Activated B cell treated with CpG ODN at 0.5 μM for 24 hours (primary cell): ENCODE measurements at regions not wholly inside any gene's neighbourhood (a gene's known extent, or its start where the extent isn't known, plus 50 kb on each side); places are given as distances from the start of the nearest gene placed in this dataset.

Source experiments
- ATAC-seq: fragments of 200-7000 bp; cut with Tn5 transposase; one replicate; pipeline ENCODE4 v1.10.0; 2021; ENCODE audit warnings: low read depth, mild to moderate bottlenecking, moderate library complexity
- CTCF ChIA-PET: fragments of 350-600 bp; sonication (Branson Sonifier 250); formaldehyde crosslinking; loops from one replicate; lab custom pipeline; 2021; ENCODE audit warnings: antibody characterized with exemption; lab: Charles Lee
- POLR2A ChIA-PET: fragments of 350-600 bp; sonication (Branson Sonifier 250); formaldehyde crosslinking; loops from one replicate; lab custom pipeline; 2021; ENCODE audit warnings: antibody characterized with exemption; lab: Charles Lee
- DNase-seq: peaks from one replicate; pipeline ENCODE4 v3.0.0; 2022
- H3K27ac Mint-ChIP-seq: one replicate; pipeline ENCODE4 v1.8.0; 2020; ENCODE audit warnings: mixed read lengths
- H3K27me3 Mint-ChIP-seq: one replicate; pipeline ENCODE4 v1.8.0; 2021; ENCODE audit warnings: mixed read lengths
- H3K36me3 Mint-ChIP-seq: one replicate; pipeline ENCODE4 v1.8.0; 2021; ENCODE audit warnings: low read depth, mixed read lengths
- H3K4me1 Mint-ChIP-seq: one replicate; pipeline ENCODE4 v1.8.0; 2021; ENCODE audit warnings: mixed read lengths
- H3K4me3 Mint-ChIP-seq: one replicate; pipeline ENCODE4 v1.8.0; 2020; ENCODE audit warnings: mild to moderate bottlenecking, mixed read lengths
- H3K9me3 Mint-ChIP-seq: one replicate; pipeline ENCODE4 v1.8.0; 2020; ENCODE audit warnings: mixed read lengths
- intact Hi-C: fragments of 100-400 bp; cut with micrococcal nuclease; formaldehyde crosslinking; loops from one replicate; pipeline ENCODE4 v1.15.1; 2024
- TF ChIP-seq, protein P1 (sequence below): fragments of 200-600 bp; IDR thresholded peaks from one replicate; pipeline ENCODE4 v1.8.0; 2022; ENCODE audit warnings: antibody characterized with exemption, mild to moderate bottlenecking

DNA sequence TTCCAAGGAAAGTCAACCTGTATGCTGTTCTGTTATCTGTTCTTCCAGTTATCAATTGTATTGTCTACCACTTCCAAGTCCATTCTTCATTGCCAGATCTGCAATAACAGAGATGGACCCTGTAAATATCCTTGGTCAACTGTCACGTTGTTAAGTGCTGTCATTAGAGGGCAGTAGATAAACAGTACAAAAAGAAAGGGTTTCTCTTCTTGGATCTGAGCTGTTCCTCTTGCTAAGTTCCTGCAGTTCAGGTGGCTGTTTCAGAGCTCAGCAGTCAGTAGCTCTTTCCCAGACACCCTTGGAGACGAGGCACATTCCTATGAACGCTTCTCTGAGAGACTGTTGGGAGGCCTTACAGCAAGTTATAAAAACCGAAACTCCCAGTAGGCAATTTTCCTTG is 957.1 kb upstream of the CHAC2 start:
- CTCF ChIA-PET: no interaction called here
- intact Hi-C loops: no loop called here
- H3K4me3 Mint-ChIP-seq: no peak overlapping the region

DNA sequence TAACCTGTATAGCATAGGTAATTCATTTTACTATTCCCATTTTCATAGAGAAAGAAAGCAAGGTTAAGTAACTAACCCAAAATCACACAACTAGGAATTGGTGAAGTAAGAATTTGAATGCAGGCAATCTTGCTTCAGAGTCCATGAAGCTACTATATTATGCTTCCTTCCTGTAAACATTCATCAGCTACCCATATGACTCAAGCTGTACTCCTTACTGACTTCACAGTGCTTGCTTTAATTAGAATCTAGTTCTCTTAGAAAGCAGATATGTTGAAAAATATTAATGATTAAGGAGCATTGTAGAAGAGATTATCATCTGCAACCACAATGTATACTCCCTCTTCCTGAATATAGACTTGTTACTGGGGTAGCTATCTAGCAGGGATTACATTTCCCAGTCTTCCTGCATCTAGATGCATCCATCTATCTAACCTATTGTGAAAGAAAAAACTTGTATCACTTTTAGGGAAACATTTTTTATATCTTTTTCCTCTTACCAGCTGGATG is 961.6 kb upstream of the CHAC2 start:
- CTCF ChIA-PET: no interaction called here
- TF ChIP-seq, protein P1, sequence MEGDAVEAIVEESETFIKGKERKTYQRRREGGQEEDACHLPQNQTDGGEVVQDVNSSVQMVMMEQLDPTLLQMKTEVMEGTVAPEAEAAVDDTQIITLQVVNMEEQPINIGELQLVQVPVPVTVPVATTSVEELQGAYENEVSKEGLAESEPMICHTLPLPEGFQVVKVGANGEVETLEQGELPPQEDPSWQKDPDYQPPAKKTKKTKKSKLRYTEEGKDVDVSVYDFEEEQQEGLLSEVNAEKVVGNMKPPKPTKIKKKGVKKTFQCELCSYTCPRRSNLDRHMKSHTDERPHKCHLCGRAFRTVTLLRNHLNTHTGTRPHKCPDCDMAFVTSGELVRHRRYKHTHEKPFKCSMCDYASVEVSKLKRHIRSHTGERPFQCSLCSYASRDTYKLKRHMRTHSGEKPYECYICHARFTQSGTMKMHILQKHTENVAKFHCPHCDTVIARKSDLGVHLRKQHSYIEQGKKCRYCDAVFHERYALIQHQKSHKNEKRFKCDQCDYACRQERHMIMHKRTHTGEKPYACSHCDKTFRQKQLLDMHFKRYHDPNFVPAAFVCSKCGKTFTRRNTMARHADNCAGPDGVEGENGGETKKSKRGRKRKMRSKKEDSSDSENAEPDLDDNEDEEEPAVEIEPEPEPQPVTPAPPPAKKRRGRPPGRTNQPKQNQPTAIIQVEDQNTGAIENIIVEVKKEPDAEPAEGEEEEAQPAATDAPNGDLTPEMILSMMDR: no peak
- intact Hi-C loops: no loop called here
- Mint-ChIP-seq H3K36me3 (no peaks in the 10 kb centered on the region), H3K4me3 (no peak overlapping the region), H3K4me1 (no peaks in the 10 kb centered on the region), H3K27ac (no peak overlapping the region), H3K9me3 (peaks cover 6% of the 10 kb centered on the region), H3K27me3 (no peaks in the 10 kb centered on the region)
- no peak for DNase-seq
- POLR2A ChIA-PET: no interaction called here
- ATAC-seq: no peak

More for the DNA sequence above, 957.1 kb upstream of the CHAC2 start:
- POLR2A ChIA-PET: no interaction called here
- Mint-ChIP-seq H3K9me3 (peaks cover 2% of the 10 kb centered on the region), H3K4me1 (no peaks in the 10 kb centered on the region), H3K36me3 (no peaks in the 10 kb centered on the region), H3K27me3 (no peaks in the 10 kb centered on the region), H3K27ac (no peak overlapping the region)
- TF ChIP-seq, protein P1: no peak
- no peak for ATAC-seq
- no peak for DNase-seq

DNA sequence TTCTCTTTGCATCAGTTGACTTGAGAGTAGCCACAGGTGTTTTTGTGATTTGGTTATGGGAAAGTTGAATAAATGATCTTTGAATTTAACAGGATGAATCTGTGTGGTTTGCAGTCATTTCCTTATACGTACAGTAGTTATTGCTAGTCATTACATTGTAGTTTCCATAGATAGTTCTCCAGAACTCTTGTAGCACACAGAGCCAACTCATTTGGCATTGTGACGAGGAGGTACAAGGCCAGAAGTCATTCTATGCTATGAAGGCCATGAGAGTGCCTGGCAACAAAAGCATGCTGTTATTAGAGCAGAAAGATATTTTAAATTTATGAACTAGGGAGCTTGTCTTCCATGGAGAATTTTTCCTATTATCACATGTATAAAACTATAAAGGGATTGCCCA is 973.0 kb upstream of the CHAC2 start:
- DNase-seq: no peak
- Mint-ChIP-seq H3K36me3 (no peaks in the 10 kb centered on the region), H3K27ac (no peak overlapping the region), H3K4me1 (no peaks in the 10 kb centered on the region), H3K4me3 (no peak overlapping the region), H3K9me3 (peaks cover 14% of the 10 kb centered on the region), H3K27me3 (no peaks in the 10 kb centered on the region)
- CTCF ChIA-PET: no interaction called here
- POLR2A ChIA-PET: no interaction called here
- TF ChIP-seq, protein P1: no peak
- intact Hi-C loops: no loop called here
- no peak for ATAC-seq

DNA sequence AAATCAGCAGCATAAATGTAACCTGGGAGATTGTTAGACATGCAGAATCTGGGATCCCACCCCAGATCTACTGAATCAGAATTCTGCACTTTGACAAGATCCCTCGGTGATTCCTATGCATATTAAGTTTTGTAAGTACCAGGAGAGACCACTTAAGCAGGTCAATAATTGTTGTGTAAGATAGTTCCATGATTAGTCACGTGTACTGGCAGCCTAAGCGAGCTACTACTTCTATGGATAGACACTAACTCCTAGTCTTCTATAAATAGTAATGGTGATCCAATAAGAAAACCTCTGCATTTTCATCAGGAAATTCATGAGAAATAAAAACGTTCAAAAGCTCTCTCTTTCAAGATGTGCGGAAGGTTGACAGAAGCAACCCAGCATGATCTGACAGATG is 988.2 kb upstream of the CHAC2 start:
- ATAC-seq (no peak), DNase-seq (no peak)
- ChIA-PET POLR2A (no interaction called here), CTCF (no interaction called here)
- no peak overlapping the region for H3K4me3 Mint-ChIP-seq
- no peaks in the 10 kb centered on the region for H3K36me3 Mint-ChIP-seq
- H3K27me3 Mint-ChIP-seq: no peaks in the 10 kb centered on the region
- intact Hi-C loops: no loop called here
- H3K4me1 Mint-ChIP-seq: no peaks in the 10 kb centered on the region
- no peaks in the 10 kb centered on the region for H3K9me3 Mint-ChIP-seq
- TF ChIP-seq, protein P1: no peak
- no peak overlapping the region for H3K27ac Mint-ChIP-seq

DNA sequence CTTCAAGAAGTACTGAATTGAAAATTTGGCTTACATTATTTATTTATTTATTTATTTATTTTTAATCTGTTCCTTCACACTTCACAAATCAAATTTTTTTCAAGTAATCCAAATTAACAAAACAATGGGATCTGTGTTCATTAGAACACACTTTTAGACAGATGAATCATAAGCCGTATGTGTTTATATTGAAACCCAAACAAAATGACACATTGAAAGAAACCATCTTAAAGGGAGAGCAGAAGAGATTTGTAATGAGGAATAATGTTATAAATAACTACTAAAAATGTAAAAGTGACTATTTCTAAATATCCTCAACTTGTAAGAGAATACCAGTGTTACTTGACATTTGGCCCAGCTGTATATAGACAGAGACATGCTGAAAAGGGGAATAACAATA is 991.0 kb upstream of the CHAC2 start:
- CTCF ChIA-PET: no interaction called here
- intact Hi-C loops: no loop called here

More for the DNA sequence above, 991.0 kb upstream of the CHAC2 start:
- no peak overlapping the region for H3K27ac Mint-ChIP-seq
- no peaks in the 10 kb centered on the region for H3K9me3 Mint-ChIP-seq
- POLR2A ChIA-PET: no interaction called here
- no peaks in the 10 kb centered on the region for H3K4me1 Mint-ChIP-seq
- DNase-seq (no peak), ATAC-seq (no peak)
- no peaks in the 10 kb centered on the region for H3K36me3 Mint-ChIP-seq
- H3K4me3 Mint-ChIP-seq: no peak overlapping the region
- TF ChIP-seq, protein P1: no peak
- H3K27me3 Mint-ChIP-seq: no peaks in the 10 kb centered on the region
